ENCODE measurements at regions not wholly inside any gene's neighbourhood (a gene's known extent, or its start where the extent isn't known, plus 50 kb on each side); places are given as distances from the start of the nearest gene placed in this dataset.

DNA sequence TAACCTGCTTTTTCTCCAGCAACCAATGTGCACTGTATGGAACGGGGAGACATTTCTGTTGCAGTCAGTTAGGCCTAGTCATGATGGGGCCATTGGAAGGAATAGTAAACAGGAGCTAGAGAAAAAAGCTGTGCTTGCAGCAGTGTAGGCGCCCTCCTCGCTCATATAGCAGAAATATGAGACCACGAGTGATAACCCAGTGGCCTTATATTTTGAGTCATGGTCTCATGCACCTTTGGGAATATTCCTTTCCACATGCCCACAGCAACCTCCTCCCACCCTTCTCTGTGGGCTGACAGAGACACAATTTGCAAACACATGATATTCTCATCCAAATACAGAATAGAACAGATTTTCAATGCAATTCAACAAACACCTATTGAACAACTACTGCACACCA lies 248.9 kb upstream of the CITED2 start:
- no peak for TF ChIP-seq EZH2 (IDR thresholded peaks at IDR 0.05; ENCODE audit: borderline replicate concordance)
- no peak for TF ChIP-seq EZH2phosphoT487 (IDR thresholded peaks at IDR 0.05; ENCODE audit: low read depth, severe bottlenecking, unreplicated experiment)
- TF ChIP-seq, protein P1, sequence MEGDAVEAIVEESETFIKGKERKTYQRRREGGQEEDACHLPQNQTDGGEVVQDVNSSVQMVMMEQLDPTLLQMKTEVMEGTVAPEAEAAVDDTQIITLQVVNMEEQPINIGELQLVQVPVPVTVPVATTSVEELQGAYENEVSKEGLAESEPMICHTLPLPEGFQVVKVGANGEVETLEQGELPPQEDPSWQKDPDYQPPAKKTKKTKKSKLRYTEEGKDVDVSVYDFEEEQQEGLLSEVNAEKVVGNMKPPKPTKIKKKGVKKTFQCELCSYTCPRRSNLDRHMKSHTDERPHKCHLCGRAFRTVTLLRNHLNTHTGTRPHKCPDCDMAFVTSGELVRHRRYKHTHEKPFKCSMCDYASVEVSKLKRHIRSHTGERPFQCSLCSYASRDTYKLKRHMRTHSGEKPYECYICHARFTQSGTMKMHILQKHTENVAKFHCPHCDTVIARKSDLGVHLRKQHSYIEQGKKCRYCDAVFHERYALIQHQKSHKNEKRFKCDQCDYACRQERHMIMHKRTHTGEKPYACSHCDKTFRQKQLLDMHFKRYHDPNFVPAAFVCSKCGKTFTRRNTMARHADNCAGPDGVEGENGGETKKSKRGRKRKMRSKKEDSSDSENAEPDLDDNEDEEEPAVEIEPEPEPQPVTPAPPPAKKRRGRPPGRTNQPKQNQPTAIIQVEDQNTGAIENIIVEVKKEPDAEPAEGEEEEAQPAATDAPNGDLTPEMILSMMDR (IDR thresholded peaks at IDR 0.05; ENCODE audit: poor library complexity): no peak
- no peaks in the 10 kb centered on the region for H3K9me2 ChIP-seq (replicated peaks; ENCODE audit: insufficient read depth)
- no peak overlapping the region for H3K27ac ChIP-seq
- DNase-seq (ENCODE audit: low spot score): no peak
- H3K79me2 ChIP-seq: no peaks in the 10 kb centered on the region
- H3K4me3 ChIP-seq: no peak overlapping the region
- WGBS (ENCODE audit: low lambda C conversion rate, missing lambda C conversion rate): 84% methylated on average over 4 of the region's 4 CpGs
- H3K27me3 ChIP-seq: no peaks in the 10 kb centered on the region
- no peaks in the 10 kb centered on the region for H3K36me3 ChIP-seq (replicated peaks; ENCODE audit: insufficient read depth, low read depth)
- no peaks in the 10 kb centered on the region for H4K20me1 ChIP-seq (ENCODE audit: insufficient read depth, poor library complexity, severe bottlenecking)
- no peak overlapping the region for H3K4me2 ChIP-seq
- H2AFZ ChIP-seq: no peak overlapping the region
- H3K4me1 ChIP-seq (ENCODE audit: insufficient read depth): no peaks in the 10 kb centered on the region
- H3K9me3 ChIP-seq (ENCODE audit: low read depth): no peaks in the 10 kb centered on the region

DNA sequence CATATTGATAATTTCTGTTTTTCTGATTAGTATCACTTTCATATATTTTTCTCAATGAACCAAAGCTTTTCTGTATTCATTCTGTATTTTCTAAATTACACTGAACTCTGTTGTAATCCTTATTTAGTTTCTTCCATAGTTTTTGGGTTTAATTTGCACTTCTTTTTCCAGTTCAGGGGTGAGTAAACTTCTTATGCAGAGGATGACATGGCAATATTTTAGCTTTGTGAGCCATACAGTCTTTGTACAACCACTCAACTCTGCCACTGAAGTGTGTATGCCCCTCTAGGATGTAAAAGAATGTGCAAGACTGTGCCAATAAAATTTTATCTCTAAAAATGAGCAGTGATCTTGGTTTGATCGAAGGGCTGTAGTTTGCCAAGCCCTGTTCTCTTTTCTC lies 239.0 kb upstream of the CITED2 start:
- TF ChIP-seq, protein P1 (IDR thresholded peaks at IDR 0.05; ENCODE audit: poor library complexity): no peak
- TF ChIP-seq EZH2phosphoT487 (IDR thresholded peaks at IDR 0.05; ENCODE audit: low read depth, severe bottlenecking, unreplicated experiment): no peak
- TF ChIP-seq EZH2 (IDR thresholded peaks at IDR 0.05; ENCODE audit: borderline replicate concordance): no peak
- Histone ChIP-seq H3K4me1 (ENCODE audit: insufficient read depth) (no peaks in the 10 kb centered on the region), H3K36me3 (replicated peaks; ENCODE audit: insufficient read depth, low read depth) (no peaks in the 10 kb centered on the region), H3K9me3 (ENCODE audit: low read depth) (no peaks in the 10 kb centered on the region), H3K4me2 (no peak overlapping the region), H3K79me2 (no peaks in the 10 kb centered on the region), H3K9me2 (replicated peaks; ENCODE audit: insufficient read depth) (no peaks in the 10 kb centered on the region), H3K27me3 (no peaks in the 10 kb centered on the region), H3K4me3 (no peak overlapping the region), H3K27ac (no peak overlapping the region), H2AFZ (no peak overlapping the region), H4K20me1 (ENCODE audit: insufficient read depth, poor library complexity, severe bottlenecking) (no peaks in the 10 kb centered on the region)
- 88% methylated on average over 1 of the region's 1 CpG for WGBS (ENCODE audit: low lambda C conversion rate, missing lambda C conversion rate)
- no peak for DNase-seq (ENCODE audit: low spot score)

DNA sequence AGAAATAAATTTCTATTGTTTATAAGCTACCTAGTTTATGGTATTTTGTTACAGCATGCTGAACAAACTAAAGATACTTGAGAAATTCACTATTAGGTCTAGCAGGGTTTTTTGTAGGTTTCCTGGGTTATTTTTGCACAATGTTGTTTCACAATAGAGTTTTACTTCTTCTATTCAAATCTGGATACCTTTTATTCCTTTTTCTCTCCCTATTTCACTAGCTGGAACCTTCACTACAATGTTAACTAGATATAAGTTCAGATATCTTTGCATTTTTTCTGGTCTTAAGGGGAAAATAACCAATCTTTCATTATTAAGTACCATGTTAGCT lies 237.7 kb upstream of the CITED2 start:
- no peaks in the 10 kb centered on the region for H4K20me1 ChIP-seq (ENCODE audit: insufficient read depth, poor library complexity, severe bottlenecking)
- no peak overlapping the region for H3K27ac ChIP-seq
- TF ChIP-seq EZH2phosphoT487 (IDR thresholded peaks at IDR 0.05; ENCODE audit: low read depth, severe bottlenecking, unreplicated experiment) (no peak), EZH2 (IDR thresholded peaks at IDR 0.05; ENCODE audit: borderline replicate concordance) (no peak)
- TF ChIP-seq, protein P1 (IDR thresholded peaks at IDR 0.05; ENCODE audit: poor library complexity): no peak
- no peaks in the 10 kb centered on the region for H3K9me3 ChIP-seq (ENCODE audit: low read depth)
- no peaks in the 10 kb centered on the region for H3K79me2 ChIP-seq
- H3K4me3 ChIP-seq: no peak overlapping the region
- H3K4me2 ChIP-seq: no peak overlapping the region
- H3K36me3 ChIP-seq (replicated peaks; ENCODE audit: insufficient read depth, low read depth): no peaks in the 10 kb centered on the region
- peaks cover 10% of the 10 kb centered on the region for H3K4me1 ChIP-seq (ENCODE audit: insufficient read depth)
- H3K27me3 ChIP-seq: no peaks in the 10 kb centered on the region
- H3K9me2 ChIP-seq (replicated peaks; ENCODE audit: insufficient read depth): no peaks in the 10 kb centered on the region
- H2AFZ ChIP-seq: no peak overlapping the region
- no peak for DNase-seq (ENCODE audit: low spot score)

All from hepatocyte (in vitro differentiated cells).